HK-2 (cell line): ENCODE measurements at regions not wholly inside any gene's neighbourhood (a gene's known extent, or its start where the extent isn't known, plus 50 kb on each side); places are given as distances from the start of the nearest gene placed in this dataset.
"Not testable (repeated sequence)": the region's sequence is repeated elsewhere in the genome, so short reads cannot be mapped to it uniquely, and the experiment has no call there.

Source experiments
- DNase-seq: peaks from one replicate; pipeline ENCODE4 v3.0.0-alpha.2; 2018; ENCODE audit not compliant: unreplicated experiment

DNA sequence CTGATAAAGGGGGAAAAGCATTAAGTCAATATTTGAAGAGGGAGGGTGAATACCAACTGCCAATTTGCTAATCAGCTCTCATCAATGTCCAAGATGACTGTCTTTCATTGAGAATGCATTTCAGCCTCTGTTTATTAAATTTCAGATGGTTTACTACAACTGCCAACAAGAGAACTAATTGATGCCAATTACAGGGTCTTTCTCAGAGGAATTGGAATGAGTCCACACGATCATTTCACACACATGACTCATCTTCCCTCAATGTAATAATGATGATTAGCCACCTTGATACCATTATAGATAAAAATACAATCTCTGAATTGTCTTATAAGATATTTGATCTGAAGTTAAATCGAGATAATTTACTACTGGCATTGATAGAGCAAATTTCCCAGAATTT, 1274.4 kb downstream of the ROBO2 start:
- no peak for DNase-seq

DNA sequence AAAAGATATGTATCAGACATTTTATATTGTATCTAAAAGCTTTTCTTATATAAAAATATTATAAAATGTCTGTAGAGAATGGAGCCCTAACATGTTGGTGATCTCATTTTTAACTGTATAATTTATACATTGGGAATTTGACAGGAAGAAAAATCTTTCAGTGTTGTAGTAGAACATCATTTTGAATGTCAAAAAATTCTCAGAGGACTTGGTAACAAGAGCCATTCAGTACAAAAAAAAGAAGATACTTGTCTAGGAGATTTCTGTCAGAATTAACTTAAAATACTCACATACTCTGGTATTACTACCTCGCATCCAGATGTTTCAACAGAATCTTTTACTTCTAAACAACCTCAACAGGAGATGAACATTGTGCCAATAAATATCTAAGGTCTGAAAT, 1277.9 kb downstream of the ROBO2 start:
- no peak for DNase-seq

GRCh38 chr3:78322780-78323179, 1282.9 kb downstream of the ROBO2 start:
- DNase-seq = no peak

GRCh38 chr3:78337801-78338211, 1297.9 kb downstream of the ROBO2 start:
- no peak for DNase-seq

- no peak for DNase-seq
Measured at GRCh38 chr3:78338405-78338804, 1298.5 kb downstream of the ROBO2 start.

DNA sequence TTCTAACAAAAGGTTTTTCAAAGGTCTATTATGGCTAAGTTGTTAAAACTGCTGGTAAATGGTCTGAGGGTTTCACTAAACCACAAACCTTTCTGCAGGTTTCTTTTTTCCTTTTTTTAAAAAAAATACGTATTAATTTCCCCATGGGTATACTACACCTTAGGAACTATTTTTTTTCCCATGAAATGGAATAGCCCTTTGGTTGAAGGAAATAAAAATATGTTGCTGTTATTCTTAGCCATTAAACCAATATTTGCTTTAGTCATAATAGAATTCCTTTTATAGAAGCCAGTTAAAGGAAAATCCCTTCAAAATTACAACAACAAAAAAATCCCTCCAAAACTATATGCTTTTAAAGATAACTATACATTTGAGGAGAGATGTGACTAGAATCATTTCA, 1303.3 kb downstream of the ROBO2 start:
- no peak for DNase-seq

DNA sequence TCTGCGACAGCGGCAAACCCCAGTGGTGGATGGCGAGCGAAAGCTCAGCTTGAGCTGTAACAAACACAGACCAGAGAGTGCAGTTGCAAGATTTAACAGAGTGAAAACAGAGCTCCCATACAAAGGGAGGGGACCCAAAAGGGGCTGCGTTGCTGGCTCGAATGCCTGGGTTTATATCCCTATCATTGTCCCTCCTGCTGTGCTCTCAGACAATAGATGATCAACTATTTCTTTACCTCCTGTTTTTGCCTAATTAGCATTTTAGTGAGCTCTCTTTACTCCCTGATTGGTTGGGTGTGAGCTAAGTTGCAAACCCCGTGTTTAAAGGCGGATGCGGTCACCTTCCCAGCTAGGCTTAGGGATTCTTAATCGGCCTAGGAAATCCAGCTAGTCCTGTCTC, 1304.4 kb downstream of the ROBO2 start:
- not testable (repeated sequence) for DNase-seq

- no peak for DNase-seq
Measured at GRCh38 chr3:78344918-78345317, 1305.0 kb downstream of the ROBO2 start.

- DNase-seq = no peak
Measured at GRCh38 chr3:78347176-78347575, 1307.3 kb downstream of the ROBO2 start.

GRCh38 chr3:78348664-78349063, 1308.8 kb downstream of the ROBO2 start:
- no peak for DNase-seq

GRCh38 chr3:78349571-78349970, 1309.7 kb downstream of the ROBO2 start:
- no peak for DNase-seq

DNA sequence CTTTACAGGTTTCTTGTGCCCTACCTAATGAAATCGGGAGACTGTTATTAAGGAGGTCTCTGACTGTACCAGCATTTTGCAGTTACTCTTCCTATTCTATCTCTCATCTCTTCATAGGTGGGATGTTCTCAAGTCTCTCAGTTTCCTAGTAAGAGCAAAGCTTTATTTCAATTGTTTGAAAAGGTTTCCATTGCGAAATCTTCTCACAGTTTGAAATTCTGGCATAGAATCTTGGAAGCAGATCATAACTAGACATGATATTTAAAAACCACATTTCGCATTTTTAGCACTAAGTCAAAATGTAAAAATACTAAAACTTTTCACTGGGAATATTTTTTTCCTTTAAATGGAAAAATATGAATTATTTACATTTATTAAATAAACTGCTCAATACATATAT, 1311.4 kb downstream of the ROBO2 start:
- DNase-seq = no peak

DNA sequence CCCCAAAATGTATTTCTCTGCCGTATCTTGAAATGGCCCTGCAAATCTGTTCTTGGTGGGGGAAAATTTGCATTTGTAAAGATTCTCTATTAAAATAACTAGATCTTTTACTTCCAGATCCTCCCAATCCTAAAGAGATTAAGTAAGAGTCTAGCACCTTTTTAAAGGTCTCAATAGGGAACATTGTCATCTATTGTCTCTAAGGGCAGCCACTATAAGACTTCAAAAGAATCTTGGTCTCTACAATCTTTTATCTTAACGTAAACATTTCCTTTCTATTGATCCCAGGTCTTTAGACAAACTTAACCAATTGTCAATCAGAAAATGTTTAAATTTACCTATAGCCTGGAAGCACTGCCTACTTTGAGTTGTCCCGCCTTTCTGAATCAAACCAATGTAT, 1313.3 kb downstream of the ROBO2 start:
- DNase-seq = no peak

DNA sequence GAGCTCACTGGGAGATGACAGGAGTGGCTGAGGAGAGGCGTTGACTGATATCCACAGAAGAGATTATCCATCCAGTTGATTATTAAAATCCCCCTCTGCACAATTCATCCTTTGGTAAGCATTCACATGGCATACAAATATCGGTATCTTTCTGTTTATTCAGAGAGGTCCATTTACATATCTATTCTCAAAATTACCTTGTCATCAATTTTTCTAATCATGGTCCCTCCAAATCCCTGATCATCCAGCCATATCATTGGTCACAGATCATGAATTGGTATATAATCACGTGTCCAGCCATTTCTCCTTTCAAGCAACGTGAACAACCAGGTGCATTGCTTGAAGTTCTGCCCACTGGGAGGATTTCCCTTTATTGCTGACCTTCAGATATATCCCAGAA, 1321.0 kb downstream of the ROBO2 start:
- DNase-seq = no peak

GRCh38 chr3:78368636-78369345, 1328.9 kb downstream of the ROBO2 start:
- DNase-seq = no peak

GRCh38 chr3:78390221-78390620, 1350.3 kb downstream of the ROBO2 start:
- no peak for DNase-seq

- DNase-seq = no peak
Measured at GRCh38 chr3:78398401-78398800, 1358.5 kb downstream of the ROBO2 start.

DNA sequence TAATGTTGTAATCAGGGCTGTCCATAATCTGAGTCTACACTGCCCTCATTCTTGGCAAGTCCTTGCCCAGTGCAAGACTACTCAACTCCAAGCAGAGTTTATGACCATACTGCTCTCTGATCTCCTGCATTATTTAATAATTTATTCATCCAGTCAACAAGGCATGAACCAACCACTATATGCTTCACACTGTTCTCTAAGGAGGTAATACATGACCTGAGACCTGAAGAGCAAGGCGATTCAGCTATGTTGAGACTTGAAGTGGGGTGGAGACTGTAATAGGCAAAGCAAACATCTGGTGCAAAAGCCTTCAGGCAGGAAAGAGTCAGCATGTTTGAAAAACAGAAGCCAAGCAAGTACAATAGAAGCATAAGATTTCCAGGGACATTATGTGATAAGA, 1362.8 kb downstream of the ROBO2 start:
- DNase-seq = no peak

DNA sequence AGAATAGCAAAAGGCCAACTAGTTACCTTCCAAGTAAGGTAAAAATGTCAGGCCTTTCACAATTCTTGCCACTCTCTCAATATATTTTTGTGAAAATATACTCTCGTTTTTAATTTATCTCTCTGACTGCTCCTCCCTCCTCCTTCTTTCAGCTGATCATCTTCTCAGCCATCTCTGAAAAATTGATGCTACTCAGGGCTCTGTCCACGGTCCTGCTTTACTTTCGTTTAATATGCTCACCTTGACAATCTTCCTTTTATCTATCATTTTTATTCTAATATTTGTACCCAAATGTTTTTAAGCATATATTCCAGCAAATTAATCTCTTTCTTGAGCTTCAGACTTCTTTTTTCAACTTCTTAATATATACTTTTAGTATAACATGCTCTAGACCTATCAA, 1362.1 kb downstream of the ROBO1 start:
- DNase-seq = no peak

DNA sequence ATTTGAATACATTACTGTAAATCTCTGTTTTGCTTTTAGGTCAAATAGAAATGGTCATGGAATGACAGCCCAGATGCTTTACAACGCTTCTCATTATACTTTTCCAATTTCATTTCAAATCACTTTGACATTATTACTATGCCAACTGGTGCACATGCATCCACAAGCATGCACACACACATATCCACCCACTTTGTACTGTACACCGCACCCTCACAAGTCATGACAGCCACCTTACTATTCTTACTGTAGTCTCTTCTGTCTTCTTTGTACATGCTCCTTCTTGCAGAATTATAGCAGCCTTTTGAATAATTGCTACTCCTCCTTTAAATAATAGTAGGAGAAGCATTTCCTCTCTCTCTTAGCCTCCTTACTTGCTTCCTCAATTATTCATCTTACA, 1361.4 kb downstream of the ROBO1 start:
- DNase-seq = no peak

- DNase-seq = no peak
Measured at GRCh38 chr3:78410077-78410476, 1357.7 kb downstream of the ROBO1 start.

DNA sequence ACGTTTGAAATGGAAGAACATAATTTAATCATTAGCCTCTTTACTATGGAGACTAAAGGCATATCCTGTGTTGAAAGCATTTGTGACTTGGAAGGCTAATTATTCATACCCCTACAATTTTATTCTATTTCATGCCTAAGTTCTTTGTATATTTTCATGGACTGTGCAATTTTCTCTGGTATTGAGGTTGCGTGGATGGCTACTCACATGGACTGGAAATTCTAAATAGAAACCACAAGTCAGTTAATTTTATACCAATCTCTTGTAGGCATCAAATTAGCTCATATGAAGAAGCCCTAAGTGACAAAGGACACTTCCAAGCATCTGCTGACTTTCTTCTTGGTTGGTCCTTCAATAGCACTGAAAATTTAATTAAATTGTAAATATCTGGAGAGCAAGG, 1353.5 kb downstream of the ROBO1 start:
- no peak for DNase-seq

DNA sequence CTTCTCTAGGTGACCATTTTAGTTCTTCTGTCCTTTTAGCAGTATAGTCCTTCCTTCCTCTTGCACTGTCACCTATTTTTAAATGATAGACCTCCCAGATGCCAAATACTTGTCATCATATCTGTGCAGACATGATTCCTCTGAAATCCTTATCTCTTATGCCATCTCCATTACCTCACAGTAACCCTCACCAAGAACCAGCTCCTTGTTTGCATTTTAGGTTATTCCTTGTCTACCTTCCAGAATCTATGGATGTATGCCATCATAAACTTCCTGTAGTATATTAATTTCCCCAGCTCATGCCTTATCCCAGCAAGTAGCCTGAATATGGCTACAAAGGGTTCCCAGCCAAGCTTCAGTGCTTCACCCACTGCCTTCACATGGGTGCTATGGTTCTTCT, 1347.2 kb downstream of the ROBO1 start:
- DNase-seq = no peak

DNA sequence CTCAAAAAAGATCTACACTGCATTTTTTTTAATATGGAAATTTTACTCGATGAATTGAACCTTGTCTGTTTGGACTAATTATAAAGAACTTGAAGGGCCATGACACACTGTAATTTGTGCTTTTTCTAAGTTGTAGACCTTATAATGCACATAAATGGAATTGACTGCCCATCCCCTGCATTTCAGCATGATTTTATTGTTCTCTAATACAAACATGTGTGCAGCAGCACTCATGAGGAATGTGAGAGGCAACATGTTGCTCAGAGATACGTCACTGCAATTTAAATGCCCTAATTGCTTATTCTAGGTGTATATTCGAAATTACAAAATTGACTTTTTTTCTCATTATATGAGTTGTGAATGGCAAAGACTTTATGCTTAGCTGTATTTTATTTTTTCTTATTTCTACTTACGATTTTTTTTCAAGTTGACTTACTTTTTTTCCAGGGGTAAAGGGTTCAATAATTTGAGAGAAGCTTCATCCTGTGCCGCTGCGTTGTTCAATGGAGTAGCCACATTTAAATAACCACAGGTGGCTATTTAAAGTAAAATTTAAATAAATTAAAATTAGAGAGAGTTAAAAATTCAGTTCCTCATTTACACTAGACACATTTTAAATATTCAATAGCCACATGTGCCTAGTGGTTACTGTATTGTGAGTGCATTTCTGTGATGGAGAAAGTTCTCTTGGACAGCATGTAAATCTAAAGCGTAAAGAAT, 1346.4 kb downstream of the ROBO1 start:
- DNase-seq = no peak
